ENCODE measurements at regions not wholly inside any gene's neighbourhood (a gene's known extent, or its start where the extent isn't known, plus 50 kb on each side); places are given as distances from the start of the nearest gene placed in this dataset.

GRCh38 chr11:70566768-70567530 lies 168.6 kb downstream of the CTTN start:
- in situ Hi-C loops (cut with MboI; ENCODE audit: low sequenced_read_pairs, unreplicated experiment) = no loop called here
- no peak for DNase-seq (ENCODE audit: low spot score)
- TF ChIP-seq, protein P1, sequence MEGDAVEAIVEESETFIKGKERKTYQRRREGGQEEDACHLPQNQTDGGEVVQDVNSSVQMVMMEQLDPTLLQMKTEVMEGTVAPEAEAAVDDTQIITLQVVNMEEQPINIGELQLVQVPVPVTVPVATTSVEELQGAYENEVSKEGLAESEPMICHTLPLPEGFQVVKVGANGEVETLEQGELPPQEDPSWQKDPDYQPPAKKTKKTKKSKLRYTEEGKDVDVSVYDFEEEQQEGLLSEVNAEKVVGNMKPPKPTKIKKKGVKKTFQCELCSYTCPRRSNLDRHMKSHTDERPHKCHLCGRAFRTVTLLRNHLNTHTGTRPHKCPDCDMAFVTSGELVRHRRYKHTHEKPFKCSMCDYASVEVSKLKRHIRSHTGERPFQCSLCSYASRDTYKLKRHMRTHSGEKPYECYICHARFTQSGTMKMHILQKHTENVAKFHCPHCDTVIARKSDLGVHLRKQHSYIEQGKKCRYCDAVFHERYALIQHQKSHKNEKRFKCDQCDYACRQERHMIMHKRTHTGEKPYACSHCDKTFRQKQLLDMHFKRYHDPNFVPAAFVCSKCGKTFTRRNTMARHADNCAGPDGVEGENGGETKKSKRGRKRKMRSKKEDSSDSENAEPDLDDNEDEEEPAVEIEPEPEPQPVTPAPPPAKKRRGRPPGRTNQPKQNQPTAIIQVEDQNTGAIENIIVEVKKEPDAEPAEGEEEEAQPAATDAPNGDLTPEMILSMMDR (IDR thresholded peaks at IDR 0.05; ENCODE audit: borderline replicate concordance, control extremely low read depth, extremely low read depth, insufficient read depth, missing control alignments) = no peak

GRCh38 chr11:70567680-70568034 lies 169.3 kb downstream of the CTTN start:
- TF ChIP-seq, protein P1 (IDR thresholded peaks at IDR 0.05; ENCODE audit: borderline replicate concordance, control extremely low read depth, extremely low read depth, insufficient read depth, missing control alignments) = no peak
- in situ Hi-C loops (cut with MboI; ENCODE audit: low sequenced_read_pairs, unreplicated experiment) = no loop called here

DNA sequence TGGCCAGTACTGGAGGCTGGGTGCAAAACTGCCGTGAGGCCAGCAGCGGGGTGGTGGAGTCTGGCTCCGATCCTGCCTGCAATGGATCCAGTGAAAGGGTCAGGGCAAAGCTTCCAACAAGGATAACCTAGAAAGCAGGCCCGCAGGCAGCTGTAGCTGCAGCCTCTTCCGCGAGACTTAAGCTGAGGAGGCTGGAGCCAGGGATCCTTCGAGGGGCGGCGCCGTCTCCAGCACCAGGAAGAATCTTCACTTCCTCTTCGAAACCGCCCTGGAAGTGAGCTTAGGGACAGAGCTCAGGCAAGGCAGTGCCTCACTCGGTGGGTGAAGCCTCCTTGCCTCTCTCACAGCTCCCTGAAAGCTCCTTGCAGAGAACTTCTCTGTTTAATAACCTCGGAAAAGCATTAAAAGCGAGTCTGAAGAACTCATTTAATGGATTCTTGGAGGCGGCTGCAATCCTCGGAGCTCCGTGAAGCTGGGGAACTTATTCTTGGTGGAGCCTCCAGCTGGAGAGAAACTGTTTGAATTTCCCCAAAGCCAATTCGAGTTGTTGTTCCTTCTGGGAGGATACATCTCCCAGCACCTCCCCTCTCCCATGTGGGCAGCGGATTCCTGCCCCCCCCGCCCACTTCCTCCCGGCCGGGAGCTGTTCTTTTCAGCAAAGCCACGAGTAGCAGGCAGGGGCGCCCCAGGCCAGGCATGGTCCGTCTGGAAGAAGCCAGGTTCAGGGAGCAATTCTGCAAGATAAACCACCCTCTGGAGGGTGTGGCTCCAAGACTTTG lies 169.9 kb downstream of the CTTN start:
- in situ Hi-C loops (cut with MboI; ENCODE audit: low sequenced_read_pairs, unreplicated experiment) = no loop called here
- DNase-seq (ENCODE audit: low spot score) = no peak

More at GRCh38 chr11:70567680-70568034, 169.3 kb downstream of the CTTN start:
- no peak for DNase-seq (ENCODE audit: low spot score)

GRCh38 chr11:70568814-70569617 lies 170.7 kb downstream of the CTTN start:
- TF ChIP-seq, protein P1 (IDR thresholded peaks at IDR 0.05; ENCODE audit: borderline replicate concordance, control extremely low read depth, extremely low read depth, insufficient read depth, missing control alignments) = no peak
- DNase-seq (ENCODE audit: low spot score) = no peak
- in situ Hi-C loops (cut with MboI; ENCODE audit: low sequenced_read_pairs, unreplicated experiment) = no loop called here

More for the DNA sequence above, 169.9 kb downstream of the CTTN start:
- TF ChIP-seq, protein P1 (IDR thresholded peaks at IDR 0.05; ENCODE audit: borderline replicate concordance, control extremely low read depth, extremely low read depth, insufficient read depth, missing control alignments) = no peak

DNA sequence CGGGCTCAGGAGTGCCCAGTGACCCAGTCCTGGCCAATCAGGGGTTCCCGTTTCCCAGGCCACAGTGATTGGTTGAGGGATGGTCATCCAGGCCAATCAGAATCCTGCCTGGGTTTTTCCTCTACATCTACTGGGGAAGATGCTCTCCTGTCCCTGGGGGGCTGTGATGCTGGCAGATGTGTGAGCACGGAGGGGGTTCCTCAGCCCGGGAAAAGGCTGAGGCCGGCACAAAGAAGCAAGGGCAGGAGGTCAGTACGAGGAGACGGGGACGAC lies 171.2 kb downstream of the CTTN start:
- DNase-seq (ENCODE audit: low spot score) = no peak
- in situ Hi-C loops (cut with MboI; ENCODE audit: low sequenced_read_pairs, unreplicated experiment) = no loop called here
- TF ChIP-seq, protein P1 (IDR thresholded peaks at IDR 0.05; ENCODE audit: borderline replicate concordance, control extremely low read depth, extremely low read depth, insufficient read depth, missing control alignments) = no peak

GRCh38 chr11:70569996-70570692 lies 171.8 kb downstream of the CTTN start:
- in situ Hi-C loops (cut with MboI; ENCODE audit: low sequenced_read_pairs, unreplicated experiment) = no loop called here
- TF ChIP-seq, protein P1 (IDR thresholded peaks at IDR 0.05; ENCODE audit: borderline replicate concordance, control extremely low read depth, extremely low read depth, insufficient read depth, missing control alignments) = no peak
- DNase-seq (ENCODE audit: low spot score) = no peak
